Fibroblast of the aortic adventitia (primary cell): ENCODE measurements at regions not wholly inside any gene's neighbourhood (a gene's known extent, or its start where the extent isn't known, plus 50 kb on each side); places are given as distances from the start of the nearest gene placed in this dataset.

ENCODE experiments used
- DNase-seq: peaks from one replicate; pipeline ENCODE4 v3.0.0-alpha.2; 2010; ENCODE audit warnings: low read depth
- H3K4me3 ChIP-seq: 2 replicates; pipeline ENCODE4 v1.5.1; 2011; ENCODE audit warnings: low read depth, mild to moderate bottlenecking, control low read depth, low read length, moderate library complexity
- TF ChIP-seq, protein P1 (sequence below): IDR thresholded peaks from 2 replicates; pipeline ENCODE4 v1.5.1; 2011; ENCODE audit warnings: mild to moderate bottlenecking, low read length, control low read depth, inconsistent platforms; ENCODE audit not compliant: insufficient read depth

DNA sequence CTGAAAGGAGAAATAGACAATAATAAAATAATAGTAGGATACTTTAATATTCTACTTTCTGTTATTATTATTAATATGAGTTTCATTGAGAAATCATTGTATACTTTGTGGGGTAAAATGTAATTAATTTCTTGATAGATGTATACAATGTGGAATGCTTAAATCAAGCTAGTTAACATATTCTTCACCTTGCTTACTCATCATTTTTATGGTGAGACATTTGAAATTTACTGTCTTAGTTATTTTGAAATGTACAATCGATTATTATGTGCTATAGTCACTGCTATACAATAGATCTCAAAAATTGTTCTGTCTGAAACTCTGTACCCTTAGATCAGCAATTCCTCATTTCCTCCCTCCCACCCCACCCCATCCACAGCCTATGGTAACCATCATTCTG is 720.3 kb downstream of the RNF144B start:
- DNase-seq: no peak
- no peak overlapping the region for H3K4me3 ChIP-seq
- TF ChIP-seq, protein P1, sequence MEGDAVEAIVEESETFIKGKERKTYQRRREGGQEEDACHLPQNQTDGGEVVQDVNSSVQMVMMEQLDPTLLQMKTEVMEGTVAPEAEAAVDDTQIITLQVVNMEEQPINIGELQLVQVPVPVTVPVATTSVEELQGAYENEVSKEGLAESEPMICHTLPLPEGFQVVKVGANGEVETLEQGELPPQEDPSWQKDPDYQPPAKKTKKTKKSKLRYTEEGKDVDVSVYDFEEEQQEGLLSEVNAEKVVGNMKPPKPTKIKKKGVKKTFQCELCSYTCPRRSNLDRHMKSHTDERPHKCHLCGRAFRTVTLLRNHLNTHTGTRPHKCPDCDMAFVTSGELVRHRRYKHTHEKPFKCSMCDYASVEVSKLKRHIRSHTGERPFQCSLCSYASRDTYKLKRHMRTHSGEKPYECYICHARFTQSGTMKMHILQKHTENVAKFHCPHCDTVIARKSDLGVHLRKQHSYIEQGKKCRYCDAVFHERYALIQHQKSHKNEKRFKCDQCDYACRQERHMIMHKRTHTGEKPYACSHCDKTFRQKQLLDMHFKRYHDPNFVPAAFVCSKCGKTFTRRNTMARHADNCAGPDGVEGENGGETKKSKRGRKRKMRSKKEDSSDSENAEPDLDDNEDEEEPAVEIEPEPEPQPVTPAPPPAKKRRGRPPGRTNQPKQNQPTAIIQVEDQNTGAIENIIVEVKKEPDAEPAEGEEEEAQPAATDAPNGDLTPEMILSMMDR: no peak

DNA sequence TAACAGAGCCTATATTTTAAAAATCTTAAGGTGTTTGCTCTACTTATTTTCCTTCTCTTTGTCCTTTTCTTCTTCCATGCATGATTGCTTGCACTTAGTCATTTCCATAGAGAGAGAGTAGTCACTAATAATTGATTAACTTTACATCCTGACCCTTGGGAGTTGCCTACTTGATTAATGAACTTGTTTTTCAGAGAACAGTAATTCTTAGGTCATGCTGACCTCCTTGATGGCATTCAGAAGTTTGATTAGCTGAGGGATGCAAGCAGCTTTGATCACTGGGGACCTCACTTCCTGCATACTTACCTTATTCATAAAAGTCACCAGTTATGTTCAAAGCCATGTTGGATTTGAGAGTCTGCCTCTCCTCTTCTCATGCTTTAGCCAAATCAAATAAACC is 715.6 kb upstream of the ID4 start:
- no peak for DNase-seq

DNA sequence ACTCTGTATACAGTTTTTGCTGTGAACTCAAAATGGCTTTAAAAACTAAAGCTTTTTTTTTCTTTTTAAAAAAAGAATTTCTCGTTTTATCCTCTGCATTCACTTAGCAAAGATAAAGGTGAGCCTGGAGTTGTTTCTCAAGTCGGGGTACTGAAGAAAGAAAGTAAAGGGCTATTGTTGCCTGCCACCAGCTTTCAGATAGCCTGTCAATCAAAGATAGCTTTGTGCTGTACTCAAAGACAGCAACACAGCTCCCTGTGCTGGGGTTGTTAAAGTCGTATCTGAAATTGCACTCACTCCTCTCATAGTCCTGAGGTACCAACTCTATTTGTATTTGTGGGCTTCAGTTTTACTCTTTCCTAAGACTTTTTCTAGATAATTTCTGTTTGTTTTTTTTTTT is 710.1 kb upstream of the ID4 start:
- TF ChIP-seq, protein P1: no peak
- no peak overlapping the region for H3K4me3 ChIP-seq
- DNase-seq: no peak

More for the DNA sequence above, 715.6 kb upstream of the ID4 start:
- TF ChIP-seq, protein P1: no peak
- H3K4me3 ChIP-seq: no peak overlapping the region

DNA sequence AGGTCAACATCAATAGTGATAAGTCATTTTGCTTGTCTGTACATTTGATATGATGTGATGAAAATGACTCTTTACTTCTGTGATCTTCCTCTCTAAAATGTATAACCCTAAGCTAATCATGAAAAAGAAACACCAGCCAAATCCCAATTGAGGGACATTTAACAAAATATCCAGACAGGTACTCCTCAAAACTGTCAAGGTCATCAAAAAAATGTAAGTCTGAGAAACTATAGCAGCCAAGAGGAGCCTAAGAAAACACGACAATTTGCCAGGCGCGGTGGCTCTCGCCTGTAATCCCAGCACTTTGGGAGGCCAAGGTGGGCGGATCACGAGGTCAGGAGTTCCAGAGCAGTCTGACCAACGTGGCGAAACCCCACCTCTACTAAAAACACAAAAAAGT is 708.5 kb upstream of the ID4 start:
- TF ChIP-seq, protein P1: no peak
- DNase-seq: no peak
- no peak overlapping the region for H3K4me3 ChIP-seq

DNA sequence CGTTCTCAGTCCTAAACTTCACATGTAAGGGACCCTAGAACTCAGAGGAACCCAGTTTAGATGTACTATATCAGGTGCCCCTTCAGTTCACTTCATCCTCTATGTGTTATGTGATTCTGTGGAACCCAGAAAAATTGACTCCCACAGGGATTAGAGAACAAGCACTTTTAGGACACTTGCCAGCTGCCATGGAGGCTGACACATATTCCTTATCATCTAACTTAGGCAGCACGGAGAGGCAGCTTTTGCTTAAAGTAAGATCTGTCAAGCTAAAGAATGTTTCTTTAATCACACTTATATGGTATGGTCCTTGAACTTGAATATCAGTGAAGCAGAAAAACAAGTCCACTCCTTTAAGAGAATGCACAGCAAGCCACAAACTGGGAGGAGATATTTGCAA is 701.5 kb upstream of the ID4 start:
- no peak overlapping the region for H3K4me3 ChIP-seq
- DNase-seq: no peak
- TF ChIP-seq, protein P1: no peak

DNA sequence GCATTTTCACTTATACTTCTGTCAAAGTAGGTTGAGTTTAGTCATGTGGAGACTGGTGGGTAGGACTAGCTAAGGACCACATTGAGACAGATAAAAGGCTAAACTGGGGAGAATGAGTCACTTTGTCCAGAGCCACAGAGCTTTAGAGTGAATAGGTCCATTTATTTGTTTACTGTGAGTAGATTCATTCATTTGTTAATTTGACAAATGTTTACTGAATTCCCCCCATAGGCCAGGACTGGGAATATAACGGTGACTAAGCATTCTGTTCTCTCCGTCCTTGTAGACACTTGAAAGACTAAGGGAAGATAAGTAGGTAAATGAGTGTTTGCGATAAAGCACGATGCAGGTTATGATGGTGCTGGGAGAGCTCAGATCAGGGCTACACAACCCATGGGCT is 699.7 kb upstream of the ID4 start:
- H3K4me3 ChIP-seq: no peak overlapping the region
- TF ChIP-seq, protein P1: no peak
- no peak for DNase-seq

DNA sequence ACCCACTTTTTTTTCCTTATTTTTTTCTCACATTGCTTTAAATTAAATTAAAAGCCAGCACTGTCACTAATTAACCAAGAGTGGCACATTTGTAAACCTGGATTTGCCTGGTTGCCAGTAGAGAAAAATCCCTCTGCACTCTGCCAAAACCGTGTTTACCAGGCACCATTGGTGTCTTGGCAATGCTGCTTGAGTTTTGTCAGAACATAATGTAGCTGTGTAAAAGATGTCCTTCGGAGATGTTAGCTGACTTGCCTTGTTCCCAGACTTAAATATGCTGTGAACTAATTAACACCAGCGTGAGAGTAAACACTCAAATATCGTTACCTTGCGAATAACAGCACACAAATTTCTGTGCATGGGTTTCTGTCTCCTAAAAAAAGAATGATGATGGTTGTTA is 694.9 kb upstream of the ID4 start:
- no peak for DNase-seq
- H3K4me3 ChIP-seq: no peak overlapping the region
- TF ChIP-seq, protein P1: no peak
